Bronchial epithelial cell (primary cell): ENCODE measurements at regions not wholly inside any gene's neighbourhood (a gene's known extent, or its start where the extent isn't known, plus 50 kb on each side); places are given as distances from the start of the nearest gene placed in this dataset.

ENCODE experiments used
- DNase-seq: peaks from one replicate; pipeline ENCODE4 v3.0.0-alpha.2; 2010; ENCODE audit warnings: low read depth
- FAIRE-seq: peaks from 2 replicates; lab custom pipeline; 2011; peaks lifted over from hg19 to GRCh38; lab: Jason Lieb, UNC
- H3K27me3 ChIP-seq: 2 replicates; pipeline ENCODE4 v1.5.1; 2011; ENCODE audit warnings: low read length; ENCODE audit not compliant: control insufficient read depth, insufficient read depth
- H3K36me3 ChIP-seq: 2 replicates; pipeline ENCODE4 v1.5.1; 2011; ENCODE audit warnings: low read length; ENCODE audit not compliant: control insufficient read depth, insufficient read depth
- H3K4me3 ChIP-seq: 2 replicates; pipeline ENCODE4 v1.5.1; 2011; ENCODE audit warnings: mild to moderate bottlenecking, low read depth, low read length, control low read depth
- CTCF ChIP-seq: IDR thresholded peaks from 2 replicates; pipeline ENCODE4 v1.5.1; 2011; ENCODE audit warnings: mild to moderate bottlenecking, moderate library complexity, low read length, control low read depth, inconsistent platforms; ENCODE audit not compliant: insufficient read depth, severe bottlenecking

- Histone ChIP-seq H3K27me3 (no peaks in the 10 kb centered on the region), H3K36me3 (no peaks in the 10 kb centered on the region), H3K4me3 (no peak overlapping the region)
- FAIRE-seq (no peak), DNase-seq (no peak)
- no peak for TF ChIP-seq CTCF
Observed at GRCh38 chr20:16201191-16201590, 372.1 kb downstream of the KIF16B start.

- Histone ChIP-seq H3K36me3 (no peaks in the 10 kb centered on the region), H3K27me3 (no peaks in the 10 kb centered on the region), H3K4me3 (no peak overlapping the region)
- FAIRE-seq (no peak), DNase-seq (no peak)
- no peak for TF ChIP-seq CTCF
Observed at GRCh38 chr20:16197696-16198095, 375.6 kb downstream of the KIF16B start.

- DNase-seq (no peak), FAIRE-seq (no peak)
- Histone ChIP-seq H3K4me3 (no peak overlapping the region), H3K27me3 (no peaks in the 10 kb centered on the region), H3K36me3 (no peaks in the 10 kb centered on the region)
- TF ChIP-seq CTCF = no peak
Observed at GRCh38 chr20:16195671-16196070, 377.6 kb downstream of the KIF16B start.

- TF ChIP-seq CTCF = no peak
- Histone ChIP-seq H3K4me3 (no peak overlapping the region), H3K27me3 (no peaks in the 10 kb centered on the region), H3K36me3 (no peaks in the 10 kb centered on the region)
- DNase-seq (no peak), FAIRE-seq (no peak)
Observed at GRCh38 chr20:16194617-16195360, 378.5 kb downstream of the KIF16B start.

GRCh38 chr20:16191496-16191895, 381.8 kb downstream of the KIF16B start:
- DNase-seq (no peak), FAIRE-seq (no peak)
- H3K27me3 ChIP-seq = no peaks in the 10 kb centered on the region
- H3K4me3 ChIP-seq = no peak overlapping the region
- H3K36me3 ChIP-seq = no peaks in the 10 kb centered on the region
- TF ChIP-seq CTCF = no peak

GRCh38 chr20:16189371-16189770, 383.9 kb downstream of the KIF16B start:
- H3K36me3 ChIP-seq = no peaks in the 10 kb centered on the region
- H3K4me3 ChIP-seq = no peak overlapping the region
- H3K27me3 ChIP-seq = no peaks in the 10 kb centered on the region
- TF ChIP-seq CTCF = no peak
- FAIRE-seq (no peak), DNase-seq (no peak)
